Activated T-helper 1 cell treated with anti-CD3 and anti-CD28 coated beads, Interleukin-12 subunit alpha, Interleukin-12 subunit beta, Interleukin-2, Interleukin-4 antibody, amounts not matched to agents 30 ng/mL and 10 ng/mL and 1 ng/mL, durations not matched to agents 14 hours and 24 hours and 36 hours (primary cell): ENCODE measurements at regions not wholly inside any gene's neighbourhood (a gene's known extent, or its start where the extent isn't known, plus 50 kb on each side); places are given as distances from the start of the nearest gene placed in this dataset.

Source experiments
- DNase-seq: peaks from one replicate; pipeline ENCODE4 v3.0.0; 2021; ENCODE audit warnings: low spot score
- H3K27ac Mint-ChIP-seq: one replicate; pipeline ENCODE4 v1.8.0; 2021; ENCODE audit warnings: mild to moderate bottlenecking, mixed read lengths
- H3K27me3 Mint-ChIP-seq: one replicate; pipeline ENCODE4 v1.8.0; 2022; ENCODE audit warnings: mild to moderate bottlenecking, moderate library complexity, mixed read lengths; ENCODE audit not compliant: insufficient read depth
- H3K36me3 Mint-ChIP-seq: one replicate; pipeline ENCODE4 v1.8.0; 2021; ENCODE audit warnings: low read depth, mixed read lengths
- H3K4me1 Mint-ChIP-seq: one replicate; pipeline ENCODE4 v1.8.0; 2021; ENCODE audit warnings: low read depth, mixed read lengths
- H3K4me3 Mint-ChIP-seq: one replicate; pipeline ENCODE4 v1.8.0; 2021; ENCODE audit warnings: mild to moderate bottlenecking, moderate library complexity, mixed read lengths
- H3K9me3 Mint-ChIP-seq: one replicate; pipeline ENCODE4 v1.8.0; 2021; ENCODE audit warnings: mixed read lengths
- intact Hi-C: fragments of 100-400 bp; cut with micrococcal nuclease; formaldehyde crosslinking; loops from one replicate; pipeline ENCODE4 v1.15.1; 2024

DNA sequence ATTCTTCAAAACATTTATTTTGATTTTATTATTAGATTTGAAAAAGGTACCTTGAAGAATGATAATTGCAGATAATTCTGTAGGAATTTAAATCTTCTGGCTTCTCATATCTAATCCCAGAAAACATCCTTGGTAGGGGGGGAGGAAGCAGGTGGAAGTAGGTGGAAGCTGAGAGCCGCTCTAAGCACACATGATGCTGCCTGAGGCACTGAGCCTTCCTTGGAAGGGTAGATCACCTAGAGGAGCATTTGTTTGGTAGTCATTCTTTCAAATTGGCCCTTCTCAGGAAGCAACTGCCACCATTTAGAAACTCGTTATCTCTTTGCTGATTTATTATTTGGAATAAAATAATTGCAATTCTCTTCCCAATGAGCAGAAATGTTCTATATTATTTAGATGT lies 623.3 kb downstream of the CD109 start:
- intact Hi-C loops: no loop called here
- Mint-ChIP-seq H3K36me3 (no peaks in the 10 kb centered on the region), H3K4me1 (no peaks in the 10 kb centered on the region), H3K27me3 (no peaks in the 10 kb centered on the region), H3K9me3 (peaks cover 5% of the 10 kb centered on the region), H3K4me3 (no peak overlapping the region), H3K27ac (no peak overlapping the region)
- no peak for DNase-seq

DNA sequence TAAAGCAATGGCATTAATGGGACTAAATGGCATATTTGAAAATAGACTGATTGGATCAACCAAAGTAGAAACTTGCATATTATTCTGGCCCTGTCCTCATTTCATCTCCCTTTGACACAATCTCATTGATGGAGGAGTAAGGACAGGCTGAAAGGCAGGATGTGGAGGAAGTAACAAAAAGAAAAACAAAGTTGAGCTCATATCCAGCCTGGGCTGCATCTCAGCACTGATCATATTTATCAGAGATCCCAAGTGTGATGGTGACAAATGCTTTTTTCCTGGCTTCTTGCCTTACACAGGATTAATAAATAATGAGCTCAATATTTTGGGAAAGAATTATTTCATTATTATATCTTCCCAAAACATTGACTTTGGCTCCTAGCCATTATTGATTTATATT lies 622.7 kb downstream of the CD109 start:
- DNase-seq: no peak
- H3K27me3 Mint-ChIP-seq: no peaks in the 10 kb centered on the region
- no peak overlapping the region for H3K27ac Mint-ChIP-seq
- intact Hi-C loops: no loop called here
- no peaks in the 10 kb centered on the region for H3K4me1 Mint-ChIP-seq
- H3K36me3 Mint-ChIP-seq: no peaks in the 10 kb centered on the region
- no peak overlapping the region for H3K4me3 Mint-ChIP-seq
- H3K9me3 Mint-ChIP-seq: peaks cover 5% of the 10 kb centered on the region

DNA sequence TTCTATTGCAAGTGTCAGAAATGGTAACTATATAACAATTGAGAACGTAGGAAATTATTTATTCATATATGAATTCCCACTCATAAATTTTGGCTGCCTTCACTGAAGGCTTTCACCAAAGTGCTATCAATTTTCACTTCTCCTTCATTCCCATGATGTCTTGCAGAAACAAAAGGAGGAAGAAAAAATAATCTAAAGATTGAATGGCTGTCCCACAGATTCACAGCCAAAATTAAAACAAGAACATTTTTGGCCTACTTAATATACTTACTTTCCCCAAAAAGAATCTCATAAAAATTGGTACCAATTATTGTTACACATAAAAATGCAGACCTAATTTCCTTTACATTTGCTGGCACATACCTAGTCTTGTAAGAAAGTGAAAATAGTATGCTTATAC lies 616.1 kb downstream of the CD109 start:
- Mint-ChIP-seq H3K27ac (no peak overlapping the region), H3K9me3 (peaks cover 4% of the 10 kb centered on the region)
- DNase-seq: no peak

DNA sequence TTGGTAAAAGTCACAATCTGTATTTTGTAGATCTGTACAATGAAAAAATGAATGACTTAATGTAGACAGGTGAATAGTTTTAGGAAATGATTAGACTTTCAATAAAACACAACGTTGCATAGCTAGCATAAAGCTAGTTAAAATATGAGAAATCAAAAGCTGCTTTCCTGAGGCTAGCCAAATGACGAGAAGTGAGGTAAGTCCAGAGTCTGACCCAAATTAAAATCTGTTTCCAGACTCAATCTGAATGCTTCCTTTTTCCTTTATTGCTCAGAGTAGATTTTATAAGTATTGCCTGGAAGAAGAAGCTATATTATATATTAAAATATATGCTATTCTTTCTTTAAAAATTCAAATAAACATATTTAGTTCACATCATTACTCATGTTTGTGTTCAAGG lies 615.4 kb downstream of the CD109 start:
- no peak overlapping the region for H3K4me3 Mint-ChIP-seq
- no peak overlapping the region for H3K27ac Mint-ChIP-seq
- DNase-seq: no peak
- no peaks in the 10 kb centered on the region for H3K27me3 Mint-ChIP-seq
- no peaks in the 10 kb centered on the region for H3K36me3 Mint-ChIP-seq
- intact Hi-C loops: no loop called here
- H3K9me3 Mint-ChIP-seq: no peaks in the 10 kb centered on the region
- no peaks in the 10 kb centered on the region for H3K4me1 Mint-ChIP-seq

More for the DNA sequence above, 616.1 kb downstream of the CD109 start:
- H3K27me3 Mint-ChIP-seq: no peaks in the 10 kb centered on the region
- no peaks in the 10 kb centered on the region for H3K36me3 Mint-ChIP-seq
- intact Hi-C loops: no loop called here
- H3K4me1 Mint-ChIP-seq: no peaks in the 10 kb centered on the region
- H3K4me3 Mint-ChIP-seq: no peak overlapping the region

DNA sequence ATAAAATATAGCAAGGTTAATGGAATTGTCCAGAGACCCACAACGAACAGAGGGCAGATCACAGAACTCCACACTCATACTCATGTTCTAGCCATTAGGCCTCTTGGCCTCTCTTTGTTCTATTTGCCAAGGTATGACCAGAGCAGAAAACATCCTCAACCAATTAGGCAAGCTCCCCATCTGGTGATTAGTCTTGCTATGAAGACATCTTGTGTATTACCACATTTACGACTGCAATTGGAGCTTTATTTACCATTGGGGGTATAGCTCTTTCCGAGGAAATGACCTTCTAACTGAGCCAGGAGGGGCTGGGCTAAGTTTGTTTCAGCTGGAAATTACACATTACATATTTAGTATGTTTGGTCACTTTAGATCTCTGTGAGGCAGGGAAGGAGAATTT lies 593.9 kb downstream of the CD109 start:
- H3K4me3 Mint-ChIP-seq: no peak overlapping the region
- DNase-seq: no peak
- H3K36me3 Mint-ChIP-seq: no peaks in the 10 kb centered on the region
- no peaks in the 10 kb centered on the region for H3K27me3 Mint-ChIP-seq
- H3K9me3 Mint-ChIP-seq: no peaks in the 10 kb centered on the region
- intact Hi-C loops: no loop called here
- H3K4me1 Mint-ChIP-seq: no peaks in the 10 kb centered on the region
- H3K27ac Mint-ChIP-seq: no peak overlapping the region

DNA sequence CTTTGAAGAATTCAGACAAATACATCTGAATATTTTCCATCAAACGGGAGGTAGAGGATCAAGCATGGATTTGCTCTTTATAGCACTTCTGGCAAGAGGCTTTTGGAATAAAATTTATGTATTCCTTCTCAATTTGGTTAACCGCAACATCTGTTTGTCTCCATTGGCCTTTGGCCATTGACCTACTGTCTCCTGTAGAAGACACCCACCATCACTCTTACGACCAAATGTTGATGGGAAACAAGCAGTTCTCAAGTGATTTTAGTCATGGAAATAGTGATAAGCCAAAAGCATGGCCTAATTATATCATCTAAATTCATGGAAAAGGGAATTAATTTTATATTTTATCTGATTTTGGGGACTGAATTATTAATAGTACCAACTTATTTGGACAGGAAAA lies 591.9 kb downstream of the CD109 start:
- H3K4me3 Mint-ChIP-seq: no peak overlapping the region
- no peak overlapping the region for H3K27ac Mint-ChIP-seq
- H3K36me3 Mint-ChIP-seq: no peaks in the 10 kb centered on the region
- intact Hi-C loops: no loop called here
- H3K4me1 Mint-ChIP-seq: no peaks in the 10 kb centered on the region
- no peak for DNase-seq
- no peaks in the 10 kb centered on the region for H3K9me3 Mint-ChIP-seq
- no peaks in the 10 kb centered on the region for H3K27me3 Mint-ChIP-seq

DNA sequence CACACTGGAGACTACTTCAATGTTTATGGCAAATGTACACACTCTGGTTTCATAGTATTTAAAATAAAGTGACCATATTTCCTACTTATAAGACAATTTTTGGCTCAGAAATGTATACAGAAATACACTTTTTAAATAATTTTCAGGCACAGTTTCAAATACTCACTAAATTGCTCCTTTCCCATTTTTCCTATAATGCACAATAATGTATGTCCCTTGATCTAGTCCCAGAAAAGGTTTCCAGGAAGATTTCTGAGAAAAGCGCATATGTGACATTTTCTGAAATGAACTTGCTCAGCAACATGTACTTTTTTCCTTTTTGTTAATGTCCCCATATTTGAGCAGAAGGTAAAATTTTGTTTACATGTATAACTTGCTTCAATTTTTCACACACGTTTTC lies 591.4 kb downstream of the CD109 start:
- Mint-ChIP-seq H3K4me3 (no peak overlapping the region), H3K9me3 (no peaks in the 10 kb centered on the region), H3K4me1 (no peaks in the 10 kb centered on the region), H3K36me3 (no peaks in the 10 kb centered on the region), H3K27me3 (no peaks in the 10 kb centered on the region), H3K27ac (no peak overlapping the region)
- DNase-seq: no peak
- intact Hi-C loops: no loop called here

DNA sequence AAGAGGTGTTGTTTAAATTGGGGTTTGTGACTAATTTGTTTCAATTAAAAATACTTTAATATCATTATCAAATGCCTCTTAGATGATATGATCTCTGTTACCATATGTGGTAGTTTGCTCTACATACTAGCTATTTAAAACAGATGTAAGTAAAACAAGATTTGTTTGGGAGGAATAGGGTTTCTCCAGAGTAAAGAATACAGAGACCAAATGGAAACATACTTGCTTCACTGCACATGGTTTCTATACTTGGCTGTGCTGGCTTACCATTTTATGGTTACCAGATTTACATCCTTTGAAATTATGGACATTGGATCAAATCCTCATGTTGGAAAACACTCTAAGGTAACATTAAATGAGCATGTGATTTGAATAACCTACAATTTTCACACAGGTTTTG lies 588.3 kb downstream of the CD109 start:
- H3K9me3 Mint-ChIP-seq: no peaks in the 10 kb centered on the region
- intact Hi-C loops: no loop called here
- no peak overlapping the region for H3K4me3 Mint-ChIP-seq
- H3K27me3 Mint-ChIP-seq: no peaks in the 10 kb centered on the region
- DNase-seq: no peak
- no peaks in the 10 kb centered on the region for H3K36me3 Mint-ChIP-seq
- H3K4me1 Mint-ChIP-seq: no peaks in the 10 kb centered on the region
- no peak overlapping the region for H3K27ac Mint-ChIP-seq

DNA sequence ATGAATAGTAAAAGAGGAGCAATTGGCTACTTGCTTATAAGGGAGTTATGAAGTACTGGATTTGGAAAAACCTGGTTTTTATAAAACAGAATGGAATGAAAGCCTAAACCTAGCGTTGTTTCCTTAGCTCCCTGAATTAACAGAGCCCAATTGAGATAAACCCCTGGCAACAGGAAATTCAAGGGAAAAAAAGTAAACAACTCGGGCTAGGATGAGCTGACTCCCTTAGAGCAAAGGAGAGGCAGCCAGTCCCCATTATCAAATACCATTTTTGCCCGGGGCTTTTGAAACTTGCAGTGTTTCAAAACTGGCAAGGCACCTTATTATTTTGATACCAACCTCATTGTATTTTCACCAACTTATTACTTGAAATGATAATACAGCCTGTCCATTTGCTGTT lies 587.5 kb downstream of the CD109 start:
- DNase-seq: no peak
- intact Hi-C loops: no loop called here
- Mint-ChIP-seq H3K9me3 (no peaks in the 10 kb centered on the region), H3K27ac (no peak overlapping the region), H3K4me3 (no peak overlapping the region), H3K36me3 (no peaks in the 10 kb centered on the region), H3K4me1 (no peaks in the 10 kb centered on the region), H3K27me3 (no peaks in the 10 kb centered on the region)

DNA sequence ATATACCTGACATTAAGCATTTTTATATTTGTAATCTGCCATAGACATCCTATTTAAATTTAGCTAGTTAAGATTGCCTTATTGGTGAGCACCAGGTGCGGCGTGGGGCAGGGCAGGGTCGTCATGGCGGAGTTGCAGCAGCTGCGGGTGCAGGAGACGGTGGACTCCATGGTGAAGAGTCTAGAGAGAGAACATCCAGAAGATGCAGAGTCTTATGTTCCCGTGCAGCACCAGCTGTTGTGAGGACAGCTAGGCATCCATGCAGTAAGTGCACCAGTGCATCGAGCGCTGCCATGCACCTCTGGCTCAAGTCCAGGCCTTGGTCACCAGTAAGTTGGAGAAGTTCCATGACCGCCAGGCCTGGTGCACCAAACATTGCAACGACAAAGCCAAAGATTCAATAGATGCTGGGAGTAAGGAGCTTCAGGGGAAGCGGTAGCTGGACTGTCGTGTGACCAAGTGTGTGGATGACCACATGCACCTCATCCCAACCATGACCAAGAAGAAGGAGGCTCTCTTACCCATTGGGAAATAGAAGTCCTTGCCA lies 586.2 kb downstream of the CD109 start:
- Mint-ChIP-seq H3K4me3 (no peak overlapping the region), H3K9me3 (no peaks in the 10 kb centered on the region), H3K4me1 (no peaks in the 10 kb centered on the region), H3K27me3 (no peaks in the 10 kb centered on the region), H3K27ac (no peak overlapping the region), H3K36me3 (no peaks in the 10 kb centered on the region)
- intact Hi-C loops: no loop called here
- DNase-seq: no peak

DNA sequence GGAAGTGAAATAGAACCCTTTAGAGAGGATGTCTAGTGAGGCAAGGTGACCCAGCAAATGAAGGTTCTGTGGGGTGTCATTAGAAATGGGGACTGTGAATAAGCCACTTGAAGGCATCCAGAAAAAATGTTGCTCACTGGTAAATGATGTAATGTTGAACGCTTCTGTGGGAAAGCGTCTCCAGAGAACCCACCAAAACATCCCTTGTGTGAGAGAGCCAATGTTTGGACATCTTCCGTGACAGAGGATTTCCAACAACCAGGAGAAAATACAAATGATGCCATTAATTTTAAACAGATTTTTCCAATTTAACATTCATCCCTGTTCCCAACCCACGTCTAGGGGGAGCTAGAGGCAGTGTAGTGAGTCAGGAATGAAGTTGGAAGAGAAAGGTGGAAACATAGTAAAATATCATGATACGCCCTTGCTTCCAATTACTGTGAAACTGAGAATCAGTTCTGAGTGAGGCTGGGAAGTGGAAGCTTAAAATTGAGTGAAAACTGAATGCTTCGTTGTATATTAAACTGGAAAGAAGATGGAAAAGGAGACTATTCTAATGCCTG lies 584.2 kb downstream of the CD109 start:
- Mint-ChIP-seq H3K9me3 (no peaks in the 10 kb centered on the region), H3K27ac (no peak overlapping the region), H3K36me3 (no peaks in the 10 kb centered on the region), H3K4me3 (no peak overlapping the region), H3K4me1 (no peaks in the 10 kb centered on the region), H3K27me3 (no peaks in the 10 kb centered on the region)
- DNase-seq: no peak
- intact Hi-C loops: no loop called here

DNA sequence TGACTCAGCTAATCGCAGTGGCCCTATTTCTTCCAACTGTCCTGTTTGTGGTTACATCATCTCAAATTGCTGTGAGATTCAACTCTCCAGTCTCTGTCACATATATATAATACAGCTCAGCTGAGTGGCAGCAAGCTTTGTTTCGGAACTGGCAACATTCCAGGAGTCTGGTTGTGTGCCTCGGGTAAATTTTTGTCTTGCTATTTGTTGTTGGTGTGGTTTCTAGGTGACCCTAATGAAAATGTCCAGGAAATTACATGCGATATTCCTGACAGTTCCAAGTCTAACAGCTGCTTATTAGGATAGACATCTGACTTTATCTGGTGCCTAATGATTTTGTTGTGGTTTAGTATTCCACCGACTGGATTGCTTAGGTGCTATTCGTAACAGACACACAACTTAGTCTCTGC lies 581.8 kb downstream of the CD109 start:
- intact Hi-C loops: no loop called here
- no peak overlapping the region for H3K27ac Mint-ChIP-seq
- no peaks in the 10 kb centered on the region for H3K27me3 Mint-ChIP-seq

DNA sequence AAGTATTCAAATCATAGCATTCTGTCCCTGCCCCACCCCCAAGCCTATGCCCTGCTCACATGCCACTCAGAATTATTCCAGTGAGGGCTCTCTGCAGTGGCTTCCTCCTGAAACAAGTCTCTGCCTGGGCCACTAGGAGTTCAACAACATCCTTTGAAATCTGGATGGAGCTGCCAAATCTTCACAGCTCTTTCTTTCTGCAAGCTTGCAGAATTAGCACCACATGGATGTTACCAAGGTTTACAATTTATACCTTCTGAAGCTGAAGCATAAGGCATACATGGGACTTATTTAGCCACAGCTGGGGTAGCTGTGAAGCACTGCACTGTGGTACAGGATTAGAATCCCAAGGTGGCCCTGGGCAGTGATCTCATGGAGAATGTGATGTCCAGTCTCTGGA lies 577.5 kb downstream of the CD109 start:
- no peaks in the 10 kb centered on the region for H3K4me1 Mint-ChIP-seq
- no peak overlapping the region for H3K4me3 Mint-ChIP-seq
- H3K9me3 Mint-ChIP-seq: no peaks in the 10 kb centered on the region
- H3K27ac Mint-ChIP-seq: no peak overlapping the region
- no peak for DNase-seq
- intact Hi-C loops: no loop called here
- H3K36me3 Mint-ChIP-seq: no peaks in the 10 kb centered on the region
- no peaks in the 10 kb centered on the region for H3K27me3 Mint-ChIP-seq

More for the DNA sequence above, 581.8 kb downstream of the CD109 start:
- H3K4me3 Mint-ChIP-seq: no peak overlapping the region
- H3K9me3 Mint-ChIP-seq: no peaks in the 10 kb centered on the region
- no peaks in the 10 kb centered on the region for H3K36me3 Mint-ChIP-seq
- DNase-seq: no peak
- H3K4me1 Mint-ChIP-seq: no peaks in the 10 kb centered on the region

DNA sequence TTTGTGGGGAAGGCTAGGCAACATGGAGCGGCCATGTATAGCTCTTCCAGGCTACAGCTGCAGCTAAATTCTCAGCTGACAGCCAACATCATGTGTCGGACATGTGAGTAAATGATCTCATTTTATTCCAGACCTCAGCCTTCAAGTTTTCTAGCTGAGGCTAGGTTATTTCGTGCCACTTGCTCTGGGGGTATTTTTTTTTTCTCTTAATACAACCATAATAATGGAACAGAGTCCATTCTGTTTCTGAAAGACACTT lies 573.5 kb downstream of the CD109 start:
- Mint-ChIP-seq H3K36me3 (no peaks in the 10 kb centered on the region), H3K4me1 (no peaks in the 10 kb centered on the region), H3K27me3 (no peaks in the 10 kb centered on the region), H3K9me3 (no peaks in the 10 kb centered on the region), H3K27ac (no peak overlapping the region), H3K4me3 (no peak overlapping the region)
- DNase-seq: no peak
- intact Hi-C loops: no loop called here
